HEK293T (cell line): ENCODE measurements at regions not wholly inside any gene's neighbourhood (a gene's known extent, or its start where the extent isn't known, plus 50 kb on each side); places are given as distances from the start of the nearest gene placed in this dataset.
"Not testable (repeated sequence)": the region's sequence is repeated elsewhere in the genome, so short reads cannot be mapped to it uniquely, and the experiment has no call there.

Source experiments
- CTBP1 ChIP-seq: fragments of 450-650 bp; IDR thresholded peaks from 2 replicates; pipeline ENCODE4 v1.6.1; 2016; ENCODE audit warnings: borderline replicate concordance
- ELF4 ChIP-seq: fragments of 450-650 bp; IDR thresholded peaks from 2 replicates; pipeline ENCODE4 v1.6.1; 2017; ENCODE audit warnings: antibody characterized with exemption
- FOXA1 ChIP-seq: fragments of 450-650 bp; IDR thresholded peaks from 2 replicates; pipeline ENCODE4 v1.6.1; 2016; ENCODE audit warnings: mild to moderate bottlenecking
- HDGF ChIP-seq: fragments of 450-650 bp; IDR thresholded peaks from 2 replicates; pipeline ENCODE4 v1.6.1; 2017; ENCODE audit warnings: antibody characterized with exemption, borderline replicate concordance
- SP1 ChIP-seq: fragments of 450-650 bp; IDR thresholded peaks from 2 replicates; pipeline ENCODE4 v1.6.1; 2017
- TARDBP ChIP-seq: fragments of 450-650 bp; IDR thresholded peaks from 2 replicates; pipeline ENCODE4 v1.6.1; 2016

GRCh38 chr10:38267555-38267954, 173.4 kb downstream of the ZNF37A start:
- TF ChIP-seq TARDBP, HDGF, FOXA1, SP1, CTBP1, ELF4: not testable (repeated sequence)
